Hippocampal formation (tissue), 2 donors: ENCODE measurements at regions not wholly inside any gene's neighbourhood (a gene's known extent, or its start where the extent isn't known, plus 50 kb on each side); places are given as distances from the start of the nearest gene placed in this dataset.

ENCODE experiments used
- DNase-seq, 2 donors: peaks; one replicate each; lab custom pipeline; 2025; lab: John Stamatoyannopoulos, UW

GRCh38 chr10:62627983-62628382, 176.5 kb upstream of the ADO start:
- DNase-seq: no peak

GRCh38 chr10:62631241-62631640, 173.3 kb upstream of the ADO start:
- no peak for DNase-seq

DNA sequence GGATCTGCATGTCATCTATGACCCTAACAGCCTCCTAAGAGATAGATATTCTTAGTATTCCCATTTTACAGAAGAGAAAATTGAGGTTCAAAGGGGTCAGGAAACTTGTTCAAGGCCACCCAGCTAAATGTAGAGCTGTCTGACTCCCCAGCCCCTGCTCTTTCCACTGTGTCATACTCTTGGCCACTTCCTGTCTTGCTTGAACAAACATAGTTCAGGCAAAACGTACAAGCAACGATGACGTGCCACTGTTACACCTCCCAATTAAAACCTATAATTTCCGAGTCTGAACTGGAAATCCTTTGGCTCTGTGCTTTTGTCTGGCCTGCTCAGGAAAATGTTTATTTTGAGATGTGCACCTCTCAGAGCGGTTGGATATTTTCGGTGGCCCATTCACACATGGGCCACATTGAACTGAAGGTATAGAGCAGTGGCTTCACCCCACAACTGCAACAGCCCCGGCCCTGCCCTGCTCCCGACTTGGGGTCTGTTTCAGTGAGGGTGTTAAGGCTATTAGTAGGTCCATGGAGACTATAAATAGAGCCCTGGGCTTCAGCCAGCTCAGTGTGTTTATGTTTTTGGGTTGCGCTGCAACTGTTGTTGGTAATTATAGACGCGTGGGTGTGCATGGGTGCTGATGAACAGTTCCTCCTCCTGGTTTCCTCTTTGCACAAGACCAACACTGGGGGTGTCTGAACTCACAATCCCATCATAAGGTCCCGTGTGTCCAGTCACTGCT, 172.3 kb upstream of the ADO start:
- no peak for DNase-seq

- DNase-seq: no peak
These were observed 170.5 kb upstream of the ADO start for GRCh38 chr10:62633976-62634375.

DNA sequence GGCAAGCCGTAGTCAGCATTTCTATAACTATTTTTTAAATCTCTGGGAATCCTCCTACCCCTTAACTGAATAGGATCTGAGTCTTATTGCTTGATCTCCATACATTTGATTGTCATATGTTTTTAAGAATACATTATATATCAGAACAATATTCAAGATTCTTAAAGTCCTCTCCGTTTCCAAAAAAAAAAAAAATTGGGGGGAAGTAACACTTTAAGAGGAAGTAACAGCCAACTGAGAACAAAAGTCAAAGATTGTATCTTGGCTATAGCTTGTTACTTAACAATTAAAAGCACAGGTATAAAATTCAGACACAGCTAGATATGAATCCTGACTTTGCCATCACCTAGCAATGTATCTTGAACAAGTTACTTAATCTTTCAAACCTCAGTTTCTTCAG, 169.9 kb upstream of the ADO start:
- no peak for DNase-seq

GRCh38 chr10:62635127-62635526, 169.4 kb upstream of the ADO start:
- no peak for DNase-seq

GRCh38 chr10:62636825-62637248, 167.7 kb upstream of the ADO start:
- no peak for DNase-seq

DNA sequence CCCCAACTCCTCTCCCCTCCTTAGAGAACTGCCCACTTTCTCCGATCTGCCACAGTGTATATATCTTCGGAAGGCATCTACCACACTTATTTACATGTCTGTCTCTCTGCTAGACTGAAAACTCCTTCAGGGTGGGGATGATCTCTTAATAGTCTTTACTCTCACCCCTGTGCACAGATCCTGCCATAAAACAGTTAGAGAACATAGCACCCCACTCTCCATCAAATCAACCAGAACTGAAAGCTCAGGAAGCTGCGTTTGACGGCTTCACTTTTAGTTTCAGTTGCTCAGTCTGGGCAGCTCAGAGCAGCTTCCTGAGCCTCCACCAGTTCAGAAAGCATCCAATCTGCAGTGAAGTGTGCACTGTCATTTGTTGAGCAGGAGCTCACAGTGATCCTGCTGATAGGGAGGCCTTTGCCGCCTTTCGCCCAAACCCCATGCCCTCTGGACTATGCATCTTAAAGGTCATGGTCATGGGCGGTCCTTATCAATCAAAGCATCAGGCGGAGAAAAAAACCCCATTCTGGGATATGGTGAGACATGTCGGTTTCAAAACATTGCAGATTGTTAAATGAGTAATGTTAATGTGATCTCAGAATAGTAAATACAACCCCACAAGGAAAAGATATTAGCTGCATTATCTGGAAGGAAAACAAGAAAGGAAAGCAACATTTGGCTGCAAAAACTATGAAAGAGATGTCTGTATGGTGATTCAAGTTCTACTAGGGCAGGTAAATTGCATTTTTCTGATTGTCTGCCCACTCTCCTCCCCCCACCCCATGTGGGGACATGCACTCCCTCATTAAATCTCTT, 167.1 kb upstream of the ADO start:
- no peak for DNase-seq

DNA sequence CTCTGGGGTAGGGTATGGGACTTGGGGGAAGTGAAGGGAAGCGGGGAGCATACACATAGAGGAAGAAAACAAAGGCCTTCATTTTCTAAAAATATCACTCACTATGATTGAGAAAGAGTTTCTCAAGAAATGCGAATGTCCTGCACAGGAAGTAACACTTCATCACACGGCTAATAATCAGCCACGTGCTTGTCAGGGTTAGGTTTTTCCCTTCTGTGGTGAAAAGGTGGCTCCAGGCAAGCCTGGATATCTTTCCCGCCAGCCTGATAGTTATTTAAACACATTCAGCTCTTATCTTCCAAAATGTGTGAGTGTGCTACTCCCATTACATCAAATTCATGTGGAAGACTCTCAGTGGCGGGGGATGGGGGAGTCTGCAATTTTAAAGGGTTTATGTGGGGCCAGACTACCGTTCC, 166.4 kb upstream of the ADO start:
- no peak for DNase-seq

DNA sequence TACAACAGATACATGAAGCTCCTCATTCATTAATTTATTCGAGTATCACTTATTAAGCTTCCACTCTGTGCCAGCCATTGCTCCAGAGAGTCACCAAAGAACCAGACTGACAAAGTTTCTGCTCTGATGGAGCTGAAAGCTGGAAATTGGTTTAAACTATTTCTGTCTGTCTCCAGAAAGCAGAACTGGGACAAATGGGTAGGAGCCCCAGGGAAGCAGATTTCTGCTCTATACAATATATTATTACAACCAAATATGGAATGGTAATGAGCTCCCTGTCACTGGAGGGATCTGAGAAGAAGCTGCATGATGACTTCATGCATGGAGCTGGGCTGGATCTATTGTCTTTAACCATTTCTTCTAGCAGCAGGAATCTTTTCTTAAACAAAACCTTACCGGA, 165.4 kb upstream of the ADO start:
- no peak for DNase-seq

DNA sequence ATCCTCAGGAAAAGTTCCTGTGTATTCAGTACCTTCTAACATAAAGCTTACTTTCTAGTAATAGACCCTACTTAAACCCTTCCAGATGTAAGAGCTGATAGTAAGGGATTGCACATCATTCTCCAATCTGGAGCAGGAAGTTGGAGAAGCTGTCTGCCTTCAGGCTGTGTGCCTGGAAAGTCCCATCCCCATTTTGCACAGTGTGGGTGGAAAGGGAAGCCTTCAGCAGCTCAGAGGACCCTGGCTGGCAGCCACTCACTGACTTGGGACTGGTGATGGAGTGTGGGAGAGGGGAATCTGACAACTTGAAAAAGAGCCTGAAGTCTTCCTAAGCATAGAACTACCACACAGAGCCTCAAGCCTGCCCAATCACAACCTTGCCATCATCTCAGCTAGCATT, 164.1 kb upstream of the ADO start:
- DNase-seq: no peak

DNA sequence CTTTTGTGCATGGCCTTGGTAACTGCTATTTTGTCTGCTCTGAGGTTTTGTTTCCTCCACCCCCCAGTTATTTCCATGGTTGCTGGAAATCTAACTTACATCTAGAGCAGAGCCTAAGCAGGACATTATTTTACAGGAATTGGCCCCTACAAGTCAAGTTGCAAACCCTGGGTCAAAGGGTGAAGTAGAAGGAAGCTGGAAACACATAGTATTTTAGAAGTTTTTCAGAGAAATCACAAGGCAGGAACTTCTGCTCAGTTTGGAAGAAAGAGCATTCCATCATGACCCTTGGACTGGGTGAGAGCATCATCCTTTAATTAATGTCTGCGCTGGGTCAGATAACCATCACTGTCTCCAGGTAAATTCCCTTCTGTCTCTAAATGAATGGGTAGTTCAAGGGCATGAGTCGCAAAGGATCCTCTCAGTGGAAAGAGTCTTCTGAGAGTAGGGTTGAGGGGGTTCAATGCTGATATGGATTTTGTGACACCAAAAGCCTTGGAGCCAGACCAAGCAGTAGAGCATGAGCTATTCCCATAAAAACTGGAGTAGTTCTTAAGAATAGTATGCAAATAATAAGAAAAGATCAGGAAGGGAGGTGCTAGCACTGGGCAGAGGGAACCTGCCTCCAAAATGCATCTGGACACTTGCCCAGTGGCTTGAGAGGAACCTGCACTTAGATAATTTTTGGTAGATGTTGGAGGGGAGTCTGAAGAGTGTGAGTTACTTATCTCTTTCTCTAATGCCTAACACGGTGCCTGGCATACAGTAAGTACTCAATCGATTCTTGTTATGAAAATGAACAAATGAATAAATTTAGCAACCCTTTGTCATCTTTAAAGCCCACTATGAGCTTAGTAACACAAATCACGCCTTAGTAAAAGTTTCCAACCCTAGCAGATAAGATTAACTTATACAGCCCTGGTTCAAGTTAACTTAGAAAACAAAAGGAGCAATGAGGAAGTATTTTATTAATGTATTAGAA, 160.6 kb upstream of the ADO start:
- DNase-seq: no peak

DNA sequence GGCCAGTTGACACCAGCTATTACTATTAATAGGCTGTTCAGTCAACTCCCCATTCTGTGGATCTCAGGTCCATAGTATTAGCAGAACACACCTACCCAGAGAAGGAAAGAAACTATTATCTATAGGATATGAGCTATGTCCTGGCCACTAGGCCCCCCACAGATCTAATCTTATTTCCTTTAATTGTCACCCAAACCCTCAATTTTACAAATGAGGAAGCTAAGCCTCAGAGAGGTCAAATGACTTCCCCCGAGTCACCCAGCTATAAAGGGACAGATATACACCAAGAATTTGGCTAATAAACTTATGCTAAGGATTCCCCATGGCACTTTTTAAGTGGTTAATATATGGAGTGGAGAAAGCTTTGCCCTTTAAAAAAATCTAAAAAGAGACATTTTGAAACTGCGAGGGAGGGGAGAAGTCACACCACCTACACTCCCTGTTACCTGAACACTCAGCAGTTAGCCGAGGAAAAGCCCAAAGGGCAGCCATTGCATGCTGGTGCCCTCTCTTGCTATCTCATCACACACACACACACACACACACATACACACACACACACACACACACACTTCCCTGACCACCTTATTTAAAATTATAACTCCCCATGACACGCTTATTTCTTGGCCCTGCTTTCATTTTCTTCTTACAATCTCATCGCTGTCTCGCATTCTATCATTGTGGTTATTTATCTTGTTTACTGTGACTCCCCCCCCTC, 157.0 kb upstream of the ADO start:
- DNase-seq: no peak

DNA sequence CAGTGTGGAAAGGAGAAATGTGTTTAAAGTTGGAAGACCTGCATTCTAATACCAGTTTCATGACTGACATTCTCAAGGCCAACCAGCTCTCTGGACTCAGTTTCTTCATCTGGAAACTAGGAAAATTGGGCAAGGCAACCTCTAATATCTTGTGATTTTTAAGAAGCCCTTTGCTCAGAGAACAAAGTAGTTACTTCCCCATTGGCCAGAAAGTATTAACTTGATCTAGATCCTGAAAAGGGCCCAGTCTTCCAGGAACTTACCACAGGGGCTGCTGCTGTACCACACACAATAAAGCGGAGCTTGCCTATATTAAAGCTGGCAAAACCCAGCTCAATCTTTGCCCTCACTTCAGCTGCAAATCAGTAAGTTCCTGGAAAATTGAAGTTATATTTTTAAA, 155.6 kb upstream of the ADO start:
- DNase-seq: no peak

- no peak for DNase-seq
These were observed 154.1 kb upstream of the ADO start for GRCh38 chr10:62650411-62650810.

DNA sequence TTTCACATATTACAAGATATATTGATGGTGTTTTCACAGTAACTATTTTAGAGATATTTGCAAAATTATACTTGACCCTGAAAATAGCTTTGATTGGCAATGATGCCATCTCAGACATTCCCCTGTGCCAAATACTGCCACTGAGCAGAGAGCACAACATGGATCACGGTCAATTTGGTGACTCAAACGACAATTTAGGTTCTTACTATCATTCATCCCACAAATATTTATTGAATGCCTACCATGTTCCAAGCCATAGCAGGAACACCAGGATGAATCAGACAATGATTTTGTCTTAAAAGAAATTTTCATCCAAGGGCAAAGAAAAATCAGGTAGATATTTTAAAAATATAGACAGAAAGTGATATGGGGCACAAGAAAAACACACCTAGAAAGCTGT, 153.2 kb upstream of the ADO start:
- no peak for DNase-seq

DNA sequence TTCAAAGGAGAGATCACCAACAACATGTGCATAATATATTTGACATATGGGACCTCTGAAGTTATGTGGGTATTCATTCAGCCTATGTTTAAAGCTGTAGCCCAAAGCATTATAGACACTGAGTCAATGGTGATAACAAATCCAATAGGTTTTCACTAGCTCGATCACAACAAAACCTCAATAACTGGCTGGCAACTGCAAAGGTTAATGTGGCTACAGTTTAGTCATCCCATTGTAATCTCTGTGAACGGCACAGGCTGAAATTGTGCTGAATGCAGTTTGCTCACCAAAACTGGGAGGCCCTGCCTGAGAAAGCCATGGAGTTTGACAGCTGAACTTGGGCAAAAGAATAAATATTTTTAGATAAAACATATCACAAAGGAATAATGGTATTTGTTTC, 152.4 kb upstream of the ADO start:
- DNase-seq: no peak

- no peak for DNase-seq
These were observed 152.0 kb upstream of the ADO start for GRCh38 chr10:62652564-62652963.

- DNase-seq: no peak
These were observed 151.3 kb upstream of the ADO start for GRCh38 chr10:62653254-62653653.

GRCh38 chr10:62654966-62655336, 149.6 kb upstream of the ADO start:
- DNase-seq: no peak

- DNase-seq: no peak
These were observed 149.1 kb upstream of the ADO start for GRCh38 chr10:62655337-62655994.
